Right atrium auricular region (tissue), 2 donors: ENCODE measurements at regions not wholly inside any gene's neighbourhood (a gene's known extent, or its start where the extent isn't known, plus 50 kb on each side); places are given as distances from the start of the nearest gene placed in this dataset.
"Not testable (repeated sequence)": the region's sequence is repeated elsewhere in the genome, so short reads cannot be mapped to it uniquely, and the experiment has no call there.

ENCODE experiments used
- DNase-seq: peaks from one replicate; pipeline ENCODE4 v3.0.0-alpha.2; 2019; ENCODE audit warnings: low spot score
- H3K27ac ChIP-seq, 2 donors: fragments of 200-600 bp; sonication (generic); 1 replicate in 1 of 2; 2 replicates in 1 of 2; pipeline ENCODE4 v1.5.1; 2016 to 2019
- H3K27me3 ChIP-seq, 2 donors: fragments of 200-600 bp; sonication (generic); one replicate each; pipeline versions ENCODE4 v1.5.1 to v1.6.0; 2017 to 2019
- H3K36me3 ChIP-seq: fragments of 200-600 bp; sonication (generic); one replicate; pipeline ENCODE4 v1.5.1; 2016
- H3K4me1 ChIP-seq, 2 donors: fragments of 200-600 bp; sonication (generic); one replicate each; pipeline versions ENCODE4 v1.5.1 to v1.6.0; 2017 to 2019
- H3K4me3 ChIP-seq, 2 donors: fragments of 200-600 bp; sonication (generic); 1 replicate in 1 of 2; 2 replicates in 1 of 2; pipeline ENCODE4 v1.5.1; 2017 to 2019; ENCODE audit warnings: mild to moderate bottlenecking in 1 of 2, moderate library complexity in 1 of 2
- H3K9me3 ChIP-seq, 2 donors: fragments of 200-600 bp; sonication (generic); one replicate each; pipeline ENCODE4 v1.5.1; 2019
- TF ChIP-seq, protein P1 (sequence below), 2 donors: fragments of 200-600 bp; sonication (generic); IDR thresholded peaks; one replicate each; pipeline ENCODE4 v1.5.1; 2019; ENCODE audit warnings: antibody characterized with exemption in 2 of 2

DNA sequence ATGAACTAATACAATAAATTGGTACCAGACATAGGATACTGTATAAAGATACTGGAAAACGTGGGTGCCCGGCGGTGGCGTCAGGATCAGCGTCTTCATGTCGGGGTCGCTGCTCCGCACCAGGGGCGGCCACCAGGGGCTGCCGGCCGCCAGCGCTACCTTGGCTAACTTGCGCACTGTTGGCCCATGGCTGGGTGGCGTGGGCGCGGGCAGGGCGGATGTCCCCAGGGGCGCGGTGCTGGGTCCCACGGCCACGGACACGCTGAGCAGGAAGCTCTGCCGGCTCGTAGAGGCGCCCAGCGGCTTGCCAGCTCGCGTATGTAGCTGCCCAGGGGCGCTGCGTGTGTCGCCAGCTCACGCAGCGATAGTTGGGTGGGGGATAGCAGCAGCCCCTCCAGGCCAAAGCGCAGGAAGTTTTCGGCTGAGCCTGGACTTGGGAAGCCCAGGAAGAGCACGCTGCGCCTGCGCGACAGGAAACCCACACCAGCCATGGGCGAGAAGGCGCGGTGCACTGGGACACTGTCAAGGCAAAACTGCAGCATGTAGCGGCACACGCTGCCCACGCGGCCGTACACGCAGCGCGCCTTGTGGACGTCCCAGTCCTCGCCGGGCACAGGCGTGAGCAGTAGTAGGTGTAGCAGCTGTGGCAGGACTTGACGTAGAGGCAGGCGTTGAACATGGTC lies 299.9 kb downstream of the CCDC74A start:
- Histone ChIP-seq H3K9me3 (no peaks in the 10 kb centered on the region), H3K4me1 (no peaks in the 10 kb centered on the region), H3K27ac (no peak overlapping the region), H3K4me3 (no peak overlapping the region), H3K36me3 (no peaks in the 10 kb centered on the region), H3K27me3 (no peaks in the 10 kb centered on the region)
- DNase-seq = no peak
- TF ChIP-seq, protein P1, sequence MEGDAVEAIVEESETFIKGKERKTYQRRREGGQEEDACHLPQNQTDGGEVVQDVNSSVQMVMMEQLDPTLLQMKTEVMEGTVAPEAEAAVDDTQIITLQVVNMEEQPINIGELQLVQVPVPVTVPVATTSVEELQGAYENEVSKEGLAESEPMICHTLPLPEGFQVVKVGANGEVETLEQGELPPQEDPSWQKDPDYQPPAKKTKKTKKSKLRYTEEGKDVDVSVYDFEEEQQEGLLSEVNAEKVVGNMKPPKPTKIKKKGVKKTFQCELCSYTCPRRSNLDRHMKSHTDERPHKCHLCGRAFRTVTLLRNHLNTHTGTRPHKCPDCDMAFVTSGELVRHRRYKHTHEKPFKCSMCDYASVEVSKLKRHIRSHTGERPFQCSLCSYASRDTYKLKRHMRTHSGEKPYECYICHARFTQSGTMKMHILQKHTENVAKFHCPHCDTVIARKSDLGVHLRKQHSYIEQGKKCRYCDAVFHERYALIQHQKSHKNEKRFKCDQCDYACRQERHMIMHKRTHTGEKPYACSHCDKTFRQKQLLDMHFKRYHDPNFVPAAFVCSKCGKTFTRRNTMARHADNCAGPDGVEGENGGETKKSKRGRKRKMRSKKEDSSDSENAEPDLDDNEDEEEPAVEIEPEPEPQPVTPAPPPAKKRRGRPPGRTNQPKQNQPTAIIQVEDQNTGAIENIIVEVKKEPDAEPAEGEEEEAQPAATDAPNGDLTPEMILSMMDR (IDR thresholded peaks at IDR 0.05) = no peak

DNA sequence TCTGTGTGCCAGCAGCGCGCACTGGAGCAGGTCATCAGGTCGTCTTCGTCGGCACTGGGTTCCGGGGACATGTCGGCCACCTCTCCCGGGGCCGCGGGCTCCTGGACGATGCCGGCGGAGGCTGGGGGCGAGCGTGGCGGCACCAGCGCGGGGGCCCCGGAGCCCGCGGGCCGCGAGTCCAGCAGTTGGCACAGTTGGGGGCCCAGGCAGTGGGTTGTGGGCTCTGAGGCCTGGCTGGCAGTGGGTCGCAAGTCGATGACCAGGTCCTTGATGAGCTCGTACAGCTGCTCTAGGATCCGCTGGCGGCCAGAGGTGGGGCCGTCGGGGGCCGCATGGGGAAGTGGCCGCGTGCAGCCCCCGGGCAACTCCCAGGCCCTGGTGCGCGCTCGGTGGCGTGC lies 300.5 kb downstream of the CCDC74A start:
- TF ChIP-seq, protein P1 (IDR thresholded peaks at IDR 0.05) = no peak
- no peaks in the 10 kb centered on the region for H3K4me1 ChIP-seq
- DNase-seq = no peak

DNA sequence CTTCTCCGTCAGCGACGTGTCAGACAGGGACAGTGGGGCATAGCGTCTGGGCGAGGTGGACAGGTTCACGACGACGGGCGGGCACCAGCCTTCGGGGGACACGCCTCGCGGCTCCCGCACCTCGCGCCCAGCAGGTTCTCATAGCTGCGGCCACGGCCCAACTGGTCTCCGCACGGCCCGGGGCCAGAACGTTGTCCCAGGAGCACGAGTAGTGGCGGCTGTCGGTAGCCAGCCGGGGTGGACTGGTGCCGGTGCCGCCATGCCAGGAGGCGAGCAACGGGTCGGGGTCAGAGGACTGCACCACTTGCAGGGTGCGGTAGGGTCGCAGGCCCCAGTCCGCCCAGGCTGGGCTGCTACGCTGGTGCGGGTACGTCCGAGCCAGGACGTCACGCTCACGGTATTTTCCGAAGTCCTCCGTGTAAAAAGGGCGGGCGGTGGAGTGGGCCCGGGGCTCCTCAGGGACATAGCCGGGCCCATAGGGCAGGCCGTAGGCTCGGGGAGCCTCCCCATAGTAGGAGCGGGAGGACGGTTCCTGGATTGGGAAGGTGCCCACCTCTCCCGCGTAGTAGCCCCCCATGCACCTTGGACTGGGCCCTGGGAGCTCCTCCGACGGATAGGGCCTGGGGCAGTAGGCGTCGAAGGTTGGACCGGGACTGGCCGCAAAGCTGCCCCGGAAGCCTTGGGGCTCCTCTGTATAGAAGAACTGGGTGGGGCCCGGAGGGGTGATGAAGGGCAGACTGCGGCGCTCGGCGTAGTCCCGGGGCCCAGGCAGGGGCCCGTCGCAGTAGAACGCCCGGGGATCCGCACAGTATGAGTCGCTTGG lies 301.2 kb downstream of the CCDC74A start:
- H3K27ac ChIP-seq, H3K9me3 ChIP-seq, H3K27me3 ChIP-seq, H3K4me1 ChIP-seq, H3K36me3 ChIP-seq, H3K4me3 ChIP-seq, DNase-seq: not testable (repeated sequence)

More for the DNA sequence above, 300.5 kb downstream of the CCDC74A start:
- no peak overlapping the region for H3K27ac ChIP-seq
- H3K27me3 ChIP-seq = no peaks in the 10 kb centered on the region
- no peaks in the 10 kb centered on the region for H3K9me3 ChIP-seq
- no peak overlapping the region for H3K4me3 ChIP-seq
- no peaks in the 10 kb centered on the region for H3K36me3 ChIP-seq

DNA sequence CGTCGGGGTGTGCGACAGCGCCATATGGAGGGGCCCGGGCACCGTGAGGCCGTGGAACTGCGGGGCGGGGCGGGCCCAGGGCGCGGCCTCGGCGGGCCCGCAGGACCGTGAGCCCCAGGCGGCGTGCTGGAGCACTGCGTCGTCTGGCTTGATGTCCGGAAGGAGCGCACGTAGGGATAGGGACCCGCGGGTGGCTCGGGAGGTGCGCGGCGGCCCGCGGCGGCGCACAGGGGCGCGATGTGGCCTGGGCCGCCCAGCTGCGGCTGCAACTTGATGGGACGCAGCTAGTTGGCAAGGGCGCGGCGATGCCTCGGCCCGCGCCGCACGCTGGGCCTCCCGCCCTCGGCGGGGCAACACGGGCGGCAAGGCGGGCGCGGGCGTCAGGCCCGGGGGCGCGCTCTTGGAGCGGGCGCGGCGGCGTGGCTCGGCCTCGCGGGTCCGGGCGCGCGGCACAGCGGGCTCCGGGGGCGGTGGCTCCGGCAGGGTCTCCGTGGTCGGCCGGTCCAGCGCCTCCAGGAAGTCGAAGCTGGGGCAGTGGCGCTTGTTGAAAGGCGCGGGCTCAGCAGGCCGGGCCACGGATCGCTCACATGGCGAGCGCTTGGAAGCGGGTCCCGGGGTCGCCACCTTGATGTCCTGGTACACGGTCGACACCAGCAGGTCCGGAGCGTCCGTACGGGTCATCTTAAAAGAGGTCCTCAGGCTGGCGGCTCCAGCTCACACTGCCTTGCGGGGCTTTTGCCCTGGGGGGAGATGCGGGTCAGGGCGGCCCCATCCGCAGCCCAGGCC lies 302.0 kb downstream of the CCDC74A start:
- not testable (repeated sequence) for DNase-seq, H3K9me3 ChIP-seq, H3K27ac ChIP-seq

DNA sequence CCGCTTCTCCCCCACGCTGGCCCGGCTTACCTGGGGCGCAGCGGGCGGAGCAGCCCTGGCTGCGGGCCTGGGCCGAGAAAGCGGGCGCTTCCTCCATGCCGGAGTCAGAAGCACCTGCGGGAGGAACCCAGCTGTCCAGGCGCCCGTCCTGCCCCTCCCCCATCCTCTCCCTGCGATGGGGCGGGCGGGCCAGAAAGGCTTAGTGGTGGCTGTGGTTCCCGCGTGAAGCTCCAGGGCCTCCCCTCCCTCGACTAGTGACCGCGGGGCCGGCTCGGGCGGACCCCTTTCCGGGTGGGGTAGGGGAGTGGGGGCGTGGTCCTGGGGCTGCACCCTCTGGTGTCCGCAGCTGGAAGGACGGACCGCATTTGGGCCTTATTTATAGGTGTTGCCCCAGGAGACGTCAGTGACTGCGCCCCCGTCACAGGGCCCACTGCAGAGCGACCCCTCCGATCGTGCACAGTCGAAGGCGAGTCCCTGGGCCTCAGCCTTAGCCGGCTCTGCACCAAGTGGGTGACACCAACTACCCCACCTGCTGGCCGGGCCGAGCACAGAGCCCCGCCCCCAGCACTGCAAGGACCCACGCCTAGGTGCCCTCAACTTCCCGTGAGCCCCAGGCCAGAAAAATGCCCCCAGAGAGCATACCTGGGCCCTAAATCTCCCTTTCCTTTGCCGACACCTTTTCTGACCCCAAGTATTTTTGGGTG lies 302.7 kb downstream of the CCDC74A start:
- H3K4me1 ChIP-seq, H3K9me3 ChIP-seq, H3K27ac ChIP-seq, H3K36me3 ChIP-seq, H3K27me3 ChIP-seq, H3K4me3 ChIP-seq, DNase-seq: not testable (repeated sequence)

More for the DNA sequence above, 302.0 kb downstream of the CCDC74A start:
- H3K27me3 ChIP-seq, H3K4me3 ChIP-seq, H3K4me1 ChIP-seq, H3K36me3 ChIP-seq: not testable (repeated sequence)

DNA sequence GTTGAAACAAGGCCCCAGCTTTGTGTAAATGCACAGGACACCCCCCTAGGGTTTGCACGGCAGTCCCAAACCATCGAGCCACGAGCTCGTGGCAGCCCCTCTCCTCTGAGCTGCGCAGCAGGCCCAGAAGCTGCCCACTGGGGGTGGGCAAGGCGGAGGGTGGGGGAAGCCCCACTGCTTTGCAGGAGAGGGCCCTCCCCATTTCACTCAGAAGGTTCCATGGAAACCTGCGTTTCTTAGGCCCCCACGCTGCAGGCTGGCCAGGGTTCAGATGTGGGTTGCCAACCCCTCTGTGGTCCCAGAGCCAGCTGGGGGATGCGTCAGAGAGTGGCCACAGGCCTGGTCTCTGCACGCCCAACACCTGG lies 303.2 kb downstream of the CCDC74A start:
- not testable (repeated sequence) for H3K27me3 ChIP-seq, H3K27ac ChIP-seq, DNase-seq, H3K4me3 ChIP-seq, H3K36me3 ChIP-seq, H3K9me3 ChIP-seq, H3K4me1 ChIP-seq

DNA sequence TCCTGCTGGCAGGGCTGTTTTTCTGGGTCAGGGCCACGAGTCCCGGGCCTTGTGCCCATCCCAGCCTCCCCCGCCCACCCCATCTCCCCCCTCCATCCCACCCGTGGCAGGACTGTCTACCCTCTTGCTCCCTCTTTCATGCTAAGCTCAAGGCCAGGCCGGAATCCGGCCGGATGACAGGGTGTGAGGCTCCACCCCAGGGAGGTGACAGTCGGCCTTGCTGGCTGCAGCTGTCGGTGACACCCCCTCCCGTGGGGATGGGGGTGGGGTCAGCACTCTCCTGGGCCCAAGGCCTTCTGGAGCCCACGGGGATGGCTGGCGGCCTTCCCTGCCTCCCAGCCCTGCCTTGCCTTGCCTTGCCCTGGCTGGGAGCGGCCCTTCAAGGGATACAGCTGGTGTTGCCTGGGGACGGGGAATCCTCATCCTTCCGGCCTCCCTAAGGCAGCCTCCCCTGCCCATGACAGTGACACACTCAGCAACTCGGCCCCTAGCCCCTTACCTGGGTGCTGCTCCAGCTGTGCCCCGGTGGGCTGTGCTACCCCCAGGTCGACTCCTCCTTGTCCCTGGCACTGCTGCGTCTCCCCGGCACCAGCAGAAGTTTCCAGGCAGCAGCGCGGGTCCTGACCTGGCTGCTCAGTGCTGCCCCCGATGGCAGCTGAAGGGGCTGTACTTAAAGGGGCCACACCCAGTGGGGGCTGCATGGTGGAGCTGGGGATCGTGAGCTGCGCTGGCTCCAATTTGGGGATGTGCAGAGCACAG lies 303.9 kb downstream of the CCDC74A start:
- not testable (repeated sequence) for H3K27me3 ChIP-seq, H3K27ac ChIP-seq, H3K4me3 ChIP-seq, H3K4me1 ChIP-seq, H3K9me3 ChIP-seq, H3K36me3 ChIP-seq, DNase-seq

DNA sequence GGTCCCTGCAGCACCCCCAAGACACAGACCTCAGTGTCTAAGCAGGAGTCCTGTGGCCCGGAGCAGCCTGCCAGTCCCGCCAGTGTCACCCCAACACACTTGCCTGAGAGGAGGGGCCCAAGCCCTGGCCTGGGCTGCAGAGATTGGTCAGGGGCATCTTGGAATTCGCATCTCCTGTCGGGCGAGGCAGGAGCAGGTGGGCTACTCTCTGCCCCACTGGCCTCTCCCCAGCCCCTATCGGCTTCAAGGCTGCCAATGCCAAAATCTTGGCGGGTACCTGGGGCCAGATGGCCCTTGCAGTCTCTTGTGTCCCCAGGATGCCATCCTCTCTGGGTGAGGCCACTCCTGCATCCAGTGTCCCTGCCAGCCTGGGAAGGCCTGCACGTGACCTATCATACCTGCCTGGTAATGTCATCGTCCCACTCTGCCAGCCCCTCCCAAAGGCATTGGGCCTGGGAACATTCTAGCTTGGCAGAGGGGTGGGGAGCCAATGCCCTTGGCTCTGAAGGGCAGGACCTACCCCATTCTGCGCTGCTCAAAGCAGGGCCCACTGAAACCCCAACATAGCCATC lies 304.6 kb downstream of the CCDC74A start:
- H3K4me1 ChIP-seq, H3K27me3 ChIP-seq, H3K9me3 ChIP-seq, DNase-seq, H3K4me3 ChIP-seq, H3K27ac ChIP-seq, H3K36me3 ChIP-seq: not testable (repeated sequence)

DNA sequence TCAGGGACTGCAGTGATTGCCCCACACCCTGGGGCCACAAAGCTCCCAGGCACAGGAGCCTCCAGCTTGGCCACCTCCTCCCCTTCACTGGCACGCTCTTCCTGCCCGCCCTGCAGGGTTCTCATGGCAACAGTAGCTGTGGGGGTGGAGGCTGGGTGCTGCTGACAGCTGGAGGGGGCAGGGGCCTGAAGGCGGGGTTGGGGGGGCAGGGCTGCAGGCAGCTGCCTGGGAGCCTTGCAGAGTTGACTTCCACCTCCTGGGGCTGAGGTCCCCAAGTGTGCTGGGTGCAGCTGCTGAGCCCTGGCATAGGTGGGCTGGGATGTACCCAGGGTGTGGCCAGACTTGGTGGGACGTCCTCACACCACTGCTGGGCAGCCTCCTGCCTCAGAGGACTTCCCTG lies 305.2 kb downstream of the CCDC74A start:
- H3K27me3 ChIP-seq, H3K27ac ChIP-seq, H3K36me3 ChIP-seq, H3K4me1 ChIP-seq, DNase-seq, H3K4me3 ChIP-seq, H3K9me3 ChIP-seq: not testable (repeated sequence)

DNA sequence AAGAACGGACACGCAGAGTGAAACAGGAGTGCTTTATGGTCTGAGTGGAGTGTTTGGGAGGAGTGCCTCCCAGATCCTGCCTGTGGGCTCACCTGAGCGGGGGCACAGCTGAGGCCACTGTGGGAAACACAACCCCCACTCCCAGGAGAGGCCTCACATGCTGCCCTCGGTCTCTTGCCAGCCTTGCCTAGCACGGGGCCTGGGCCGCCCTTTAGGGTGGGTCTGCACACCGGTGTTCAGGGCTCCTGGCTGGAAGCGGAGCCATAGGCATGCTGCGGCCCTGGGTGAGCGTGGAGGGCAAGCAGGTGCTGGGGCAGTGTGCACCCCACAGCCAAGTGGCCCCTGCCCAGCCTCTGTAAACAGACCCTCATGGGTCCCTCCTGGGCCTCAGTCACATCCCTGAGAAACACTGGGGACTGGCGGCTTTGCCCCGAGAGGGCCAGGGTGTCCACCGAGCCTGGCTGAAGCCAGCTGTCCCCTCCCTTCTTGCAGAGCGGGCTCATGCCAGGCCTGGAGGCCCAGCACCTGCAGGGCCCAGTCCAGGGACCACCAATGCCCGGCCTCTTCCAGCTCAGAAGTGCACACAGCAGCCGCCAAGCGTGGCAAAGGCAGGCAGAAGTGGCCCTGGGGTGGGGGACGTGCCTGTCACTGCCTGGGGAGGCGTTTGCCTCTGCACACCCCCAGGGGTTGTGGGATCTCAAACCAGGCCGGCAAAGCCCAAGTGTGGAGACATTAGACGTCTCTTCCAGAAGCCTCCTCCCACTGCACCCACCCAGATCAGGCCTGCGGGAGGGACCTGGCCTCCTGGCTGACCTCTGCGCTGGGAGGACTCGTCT lies 305.9 kb downstream of the CCDC74A start:
- H3K27me3 ChIP-seq, H3K27ac ChIP-seq, H3K9me3 ChIP-seq, H3K36me3 ChIP-seq, H3K4me3 ChIP-seq, DNase-seq, H3K4me1 ChIP-seq: not testable (repeated sequence)
